Prostate gland (tissue), 2 donors: ENCODE measurements at regions not wholly inside any gene's neighbourhood (a gene's known extent, or its start where the extent isn't known, plus 50 kb on each side); places are given as distances from the start of the nearest gene placed in this dataset.

ENCODE experiments used
- POLR2A ChIP-seq: fragments of 450-650 bp; IDR thresholded peaks from one replicate; pipeline ENCODE4 v1.6.1; 2016; ENCODE audit warnings: antibody characterized with exemption, mild to moderate bottlenecking
- TF ChIP-seq, protein P1 (sequence below), 4 experiments: fragments of 200-600 bp in 2 of 4; fragments of 450-650 bp in 2 of 4; sonication (generic) in 2 of 4; IDR thresholded peaks; 1 replicate in 3 of 4; 2 replicates in 1 of 4; pipeline ENCODE4 v1.5.1; 2016 to 2019; ENCODE audit warnings: antibody characterized with exemption in 4 of 4, mild to moderate bottlenecking in 2 of 4, moderate library complexity in 2 of 4

DNA sequence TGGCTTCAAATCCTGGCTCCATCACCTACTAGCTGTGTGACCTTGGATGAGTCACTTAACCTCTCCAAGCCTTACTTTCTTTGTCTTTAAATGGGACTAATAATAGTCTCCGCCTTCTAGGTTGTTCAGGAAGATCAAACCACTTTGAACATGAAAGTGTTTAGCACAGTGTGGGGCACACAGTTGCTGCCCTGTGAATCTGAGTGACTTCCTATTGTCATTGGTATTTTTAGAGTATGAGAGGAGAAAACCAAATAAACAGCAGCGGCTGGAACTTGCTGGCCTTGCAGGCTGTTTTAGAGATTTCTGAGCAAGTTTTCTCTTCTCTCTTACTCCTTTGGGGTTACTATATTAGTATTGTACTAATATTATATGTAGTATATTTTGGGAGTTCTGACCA, 120.7 kb upstream of the MYL2 start:
- no peak for TF ChIP-seq POLR2A
- TF ChIP-seq, protein P1, sequence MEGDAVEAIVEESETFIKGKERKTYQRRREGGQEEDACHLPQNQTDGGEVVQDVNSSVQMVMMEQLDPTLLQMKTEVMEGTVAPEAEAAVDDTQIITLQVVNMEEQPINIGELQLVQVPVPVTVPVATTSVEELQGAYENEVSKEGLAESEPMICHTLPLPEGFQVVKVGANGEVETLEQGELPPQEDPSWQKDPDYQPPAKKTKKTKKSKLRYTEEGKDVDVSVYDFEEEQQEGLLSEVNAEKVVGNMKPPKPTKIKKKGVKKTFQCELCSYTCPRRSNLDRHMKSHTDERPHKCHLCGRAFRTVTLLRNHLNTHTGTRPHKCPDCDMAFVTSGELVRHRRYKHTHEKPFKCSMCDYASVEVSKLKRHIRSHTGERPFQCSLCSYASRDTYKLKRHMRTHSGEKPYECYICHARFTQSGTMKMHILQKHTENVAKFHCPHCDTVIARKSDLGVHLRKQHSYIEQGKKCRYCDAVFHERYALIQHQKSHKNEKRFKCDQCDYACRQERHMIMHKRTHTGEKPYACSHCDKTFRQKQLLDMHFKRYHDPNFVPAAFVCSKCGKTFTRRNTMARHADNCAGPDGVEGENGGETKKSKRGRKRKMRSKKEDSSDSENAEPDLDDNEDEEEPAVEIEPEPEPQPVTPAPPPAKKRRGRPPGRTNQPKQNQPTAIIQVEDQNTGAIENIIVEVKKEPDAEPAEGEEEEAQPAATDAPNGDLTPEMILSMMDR (IDR thresholded peaks at IDR 0.05): no peak
